Naive thymus-derived CD8-positive, alpha-beta T cell (primary cell): ENCODE measurements at regions not wholly inside any gene's neighbourhood (a gene's known extent, or its start where the extent isn't known, plus 50 kb on each side); places are given as distances from the start of the nearest gene placed in this dataset.

Experiments
- ATAC-seq, 2 donors: fragments of 150-1000 bp; cut with Tn5 transposase in 1 of 2; sonication (Bioruptor Pico), chemical (Tn5 transposase) in 1 of 2; 1 replicate in 1 of 2; 2 replicates in 1 of 2; pipeline ENCODE4 v1.10.0; 2021; ENCODE audit warnings: mild to moderate bottlenecking in 2 of 2, moderate library complexity in 2 of 2
- POLR2A ChIA-PET: fragments of 350-600 bp; sonication (Branson Sonifier 250); formaldehyde crosslinking; loops from one replicate; lab custom pipeline; 2021; ENCODE audit warnings: antibody characterized with exemption; lab: Charles Lee
- DNase-seq, 10 donors: peaks; one replicate each; pipeline versions ENCODE4 v3.0.0 to v3.0.0-alpha.2; 2020 to 2022
- H3K27ac Mint-ChIP-seq, 10 donors: one replicate each; pipeline ENCODE4 v1.8.0; 2020 to 2022; ENCODE audit warnings: mild to moderate bottlenecking in 10 of 10, mixed read lengths in 10 of 10, moderate library complexity in 4 of 10, inconsistent platforms in 1 of 10
- H3K27me3 Mint-ChIP-seq, 5 donors: one replicate each; pipeline ENCODE4 v1.8.0; 2021 to 2022; ENCODE audit warnings: mixed read lengths in 5 of 5
- H3K36me3 Mint-ChIP-seq, 3 donors: one replicate each; pipeline ENCODE4 v1.8.0; 2020 to 2022; ENCODE audit warnings: mixed read lengths in 3 of 3, mild to moderate bottlenecking in 2 of 3, inconsistent platforms in 1 of 3
- H3K4me1 Mint-ChIP-seq, 4 donors: one replicate each; pipeline ENCODE4 v1.8.0; 2021 to 2022; ENCODE audit warnings: mixed read lengths in 4 of 4
- H3K4me3 Mint-ChIP-seq, 10 donors: one replicate each; pipeline ENCODE4 v1.8.0; 2020 to 2022; ENCODE audit warnings: mild to moderate bottlenecking in 10 of 10, mixed read lengths in 10 of 10, moderate library complexity in 6 of 10, inconsistent platforms in 1 of 10
- H3K9me3 Mint-ChIP-seq, 9 donors: one replicate each; pipeline ENCODE4 v1.8.0; 2020 to 2022; ENCODE audit warnings: mixed read lengths in 9 of 9, mild to moderate bottlenecking in 3 of 9, inconsistent platforms in 1 of 9, moderate library complexity in 1 of 9

DNA sequence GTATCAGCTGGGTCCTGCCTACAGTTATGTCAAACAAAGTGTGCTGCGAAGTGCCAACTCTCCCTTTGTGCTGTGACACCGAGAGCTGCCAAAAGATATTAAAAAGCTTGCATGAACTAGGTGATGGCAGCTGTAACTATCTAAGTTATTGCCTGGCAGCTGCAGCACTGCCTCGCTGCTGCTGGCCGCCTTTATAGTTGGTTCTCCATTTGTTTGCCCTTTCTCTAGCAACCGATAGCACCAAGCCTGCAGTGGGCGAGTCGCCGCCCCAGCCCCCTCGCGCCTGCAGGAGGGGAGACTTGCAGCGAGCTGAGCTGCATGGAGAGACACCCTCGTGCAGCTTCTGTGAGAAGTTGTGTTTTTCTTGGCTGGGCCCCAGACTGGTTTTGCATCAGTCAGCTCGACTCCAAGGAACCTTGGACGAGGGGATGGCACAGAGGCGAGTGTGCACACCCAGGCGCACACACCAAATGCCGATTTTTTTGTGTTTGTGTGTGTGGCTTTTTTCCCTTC, 330.6 kb downstream of the RPS6KC1 start:
- Mint-ChIP-seq H3K4me1 (no peaks in the 10 kb centered on the region), H3K27me3 (peaks cover 0 to 6% (median 1%) of the 10 kb centered on the region in 5 donors), H3K4me3 (no peak overlapping the region), H3K27ac (no peak overlapping the region), H3K36me3 (peaks cover 0 to 4% (median 1%) of the 10 kb centered on the region in 3 donors), H3K9me3 (peaks cover 0 to 8% (median 0%) of the 10 kb centered on the region in 9 donors)
- DNase-seq = no peak
- POLR2A ChIA-PET = no interaction called here
- no peak for ATAC-seq

DNA sequence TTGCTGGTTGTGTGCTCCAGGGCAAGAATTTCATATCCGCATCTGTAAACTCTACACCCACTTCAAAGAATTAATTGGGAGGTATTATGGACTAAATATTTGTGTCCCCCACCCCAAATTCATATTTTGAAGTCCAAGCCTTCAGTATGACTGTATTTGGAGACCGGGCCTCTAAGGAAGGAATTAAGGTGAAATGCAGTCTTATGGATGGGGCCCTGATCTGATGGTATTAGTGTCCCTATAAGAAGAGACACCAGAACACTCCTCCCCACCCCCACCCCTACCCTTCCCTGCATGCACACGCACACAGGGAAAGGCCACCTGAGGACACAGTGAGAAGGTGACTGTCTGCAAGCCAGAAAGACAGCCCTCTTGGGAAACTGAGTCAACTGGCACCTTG, 332.4 kb downstream of the RPS6KC1 start:
- POLR2A ChIA-PET = no interaction called here
- Mint-ChIP-seq H3K27me3 (peaks cover 0 to 14% (median 2%) of the 10 kb centered on the region in 5 donors), H3K4me1 (no peaks in the 10 kb centered on the region), H3K9me3 (peaks cover 0 to 8% (median 0%) of the 10 kb centered on the region in 9 donors), H3K27ac (no peak overlapping the region), H3K36me3 (peaks cover 0 to 4% (median 1%) of the 10 kb centered on the region in 3 donors), H3K4me3 (no peak overlapping the region)
- no peak for DNase-seq
- no peak for ATAC-seq

DNA sequence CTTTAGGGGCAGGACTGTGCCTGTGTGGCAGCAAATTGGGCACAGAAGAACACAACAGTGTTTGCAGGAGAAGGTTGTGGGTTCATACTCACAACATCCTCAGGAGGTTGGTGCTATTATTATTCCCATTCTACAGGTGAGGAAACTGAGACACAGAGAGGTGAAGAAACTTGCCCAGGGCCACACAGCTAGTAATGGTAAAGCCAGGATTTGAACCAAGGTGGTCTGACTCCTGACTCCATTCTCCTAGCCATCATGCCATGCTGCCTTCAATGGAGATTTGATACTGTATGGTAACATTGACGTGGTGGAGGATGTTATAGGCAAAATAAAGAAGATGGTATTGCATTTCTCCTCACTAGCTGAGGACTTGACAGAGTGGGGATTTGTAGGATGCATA, 334.2 kb downstream of the RPS6KC1 start:
- POLR2A ChIA-PET = no interaction called here
- H3K27ac Mint-ChIP-seq = no peak overlapping the region
- no peak for ATAC-seq
- DNase-seq = no peak
- H3K4me3 Mint-ChIP-seq = no peak overlapping the region
- peaks cover 0 to 4% (median 1%) of the 10 kb centered on the region in 3 donors for H3K36me3 Mint-ChIP-seq
- no peaks in the 10 kb centered on the region for H3K4me1 Mint-ChIP-seq
- peaks cover 0 to 14% (median 4%) of the 10 kb centered on the region in 5 donors for H3K27me3 Mint-ChIP-seq
- H3K9me3 Mint-ChIP-seq = peaks cover 0 to 8% (median 0%) of the 10 kb centered on the region in 9 donors

DNA sequence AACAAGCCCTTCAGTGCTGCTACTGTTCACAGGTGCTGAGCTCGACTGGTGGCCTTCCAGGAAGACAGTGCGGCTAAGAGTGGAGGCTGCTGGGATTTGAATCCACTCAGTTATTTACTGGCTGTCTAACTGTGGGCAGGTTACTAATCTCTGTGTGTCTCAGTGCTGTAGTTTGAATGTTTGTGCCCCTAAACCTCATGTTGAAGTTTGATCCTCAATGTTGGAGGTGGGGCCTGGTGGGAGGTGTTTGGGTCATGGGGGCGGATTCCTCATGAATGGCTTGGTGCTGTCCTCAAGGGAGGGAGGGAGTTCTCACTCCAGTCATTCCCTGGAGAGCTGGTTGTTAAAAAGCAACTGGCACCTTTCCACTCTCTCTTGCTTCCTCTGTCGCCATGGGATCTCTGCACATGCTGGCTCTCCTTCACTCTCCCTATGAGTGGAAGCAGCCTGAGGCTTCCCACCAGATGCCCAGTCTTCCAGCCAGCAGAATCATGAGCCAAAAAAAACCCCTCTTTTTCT, 334.8 kb downstream of the RPS6KC1 start:
- no peak overlapping the region for H3K27ac Mint-ChIP-seq
- DNase-seq (no peak), ATAC-seq (no peak)
- POLR2A ChIA-PET = no interaction called here
- peaks cover 0 to 8% (median 0%) of the 10 kb centered on the region in 9 donors for H3K9me3 Mint-ChIP-seq
- H3K4me3 Mint-ChIP-seq = no peak overlapping the region
- peaks cover 0 to 4% (median 1%) of the 10 kb centered on the region in 3 donors for H3K36me3 Mint-ChIP-seq
- H3K27me3 Mint-ChIP-seq = peaks cover 0 to 14% (median 4%) of the 10 kb centered on the region in 5 donors
- H3K4me1 Mint-ChIP-seq = no peaks in the 10 kb centered on the region

DNA sequence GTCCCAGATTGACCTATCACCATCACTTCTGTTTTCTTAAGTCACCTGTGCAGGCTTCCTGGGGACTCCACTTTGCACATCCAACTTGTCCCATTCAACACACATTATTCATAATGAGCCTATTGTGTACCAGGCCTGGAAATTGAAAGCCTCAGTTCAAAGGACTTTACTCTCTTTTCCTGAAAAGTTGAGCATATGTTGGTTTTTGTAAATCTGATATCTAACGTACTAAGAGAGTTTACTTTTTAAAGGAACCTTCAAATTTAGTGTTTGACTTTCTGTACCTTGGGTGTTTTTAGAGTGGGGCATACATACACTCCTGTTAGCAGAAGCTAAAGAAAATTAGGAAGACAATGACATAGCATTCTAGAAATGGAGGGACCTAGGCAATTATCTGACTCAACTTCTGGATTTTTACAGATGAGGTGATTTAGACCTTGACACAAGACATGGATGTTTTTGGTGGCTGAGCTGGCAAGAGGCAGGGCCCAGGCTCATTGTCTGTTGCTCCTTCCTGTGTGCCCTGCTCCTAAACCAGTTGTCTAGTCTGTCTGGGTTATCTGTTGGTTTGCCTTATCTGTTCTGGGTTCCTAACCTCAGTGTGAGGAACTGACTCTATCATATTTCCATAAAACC, 336.5 kb downstream of the RPS6KC1 start:
- Mint-ChIP-seq H3K4me3 (no peak overlapping the region), H3K27me3 (peaks cover 0 to 14% (median 4%) of the 10 kb centered on the region in 5 donors), H3K27ac (no peak overlapping the region), H3K4me1 (no peaks in the 10 kb centered on the region), H3K36me3 (peaks cover 0 to 4% (median 1%) of the 10 kb centered on the region in 3 donors), H3K9me3 (peaks cover 0 to 8% (median 0%) of the 10 kb centered on the region in 9 donors)
- DNase-seq (no peak), ATAC-seq (no peak)
- POLR2A ChIA-PET = no interaction called here

DNA sequence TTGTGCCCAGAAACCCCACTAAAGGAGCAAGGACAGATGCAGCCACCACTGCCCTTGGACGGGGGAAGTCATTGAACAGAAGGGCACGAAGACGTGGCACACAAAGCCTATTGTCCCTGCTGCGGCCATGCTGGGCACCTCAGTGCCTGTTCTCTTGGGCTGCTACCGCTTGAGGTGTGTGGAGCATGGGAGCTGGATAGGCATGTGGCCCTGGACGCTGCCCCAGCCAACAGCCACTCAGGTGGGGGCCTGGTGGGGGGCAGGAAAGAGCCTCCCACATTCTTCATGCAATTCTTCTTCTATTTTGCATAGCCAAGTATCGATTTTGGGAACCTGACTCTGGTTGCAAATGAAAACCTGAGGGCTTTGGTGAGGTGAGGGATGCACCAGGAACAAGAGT, 337.2 kb downstream of the RPS6KC1 start:
- H3K4me3 Mint-ChIP-seq = no peak overlapping the region

DNA sequence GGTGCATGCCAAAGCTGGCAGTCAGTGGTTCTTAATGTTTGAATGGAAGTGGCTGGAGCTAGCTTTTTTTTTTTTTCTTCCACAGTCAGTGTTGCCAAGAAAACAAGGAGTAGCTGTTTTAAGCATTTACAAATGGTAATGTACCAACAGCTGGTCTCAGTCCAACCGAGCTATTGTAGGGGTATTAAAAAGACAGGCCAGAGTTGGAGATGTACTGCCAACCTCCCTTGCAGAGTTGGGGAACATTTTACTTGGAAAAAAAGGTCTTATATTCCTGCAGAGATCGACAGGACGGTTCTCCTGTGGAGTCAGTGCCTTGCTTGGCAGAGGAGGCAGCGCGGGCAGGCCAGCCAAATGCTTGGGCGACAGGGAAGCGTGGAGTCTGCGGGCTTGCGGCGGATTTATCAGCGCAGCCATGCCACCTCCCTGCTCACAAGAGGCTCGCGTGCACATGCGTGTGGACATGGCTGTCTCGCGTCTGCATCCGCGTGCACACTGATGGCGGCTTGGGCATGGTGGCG, 338.1 kb downstream of the RPS6KC1 start:
- H3K4me1 Mint-ChIP-seq = no peaks in the 10 kb centered on the region
- H3K4me3 Mint-ChIP-seq = no peak overlapping the region
- peaks cover 0 to 19% (median 6%) of the 10 kb centered on the region in 5 donors for H3K27me3 Mint-ChIP-seq
- POLR2A ChIA-PET = no interaction called here
- H3K27ac Mint-ChIP-seq = no peak overlapping the region
- no peak for ATAC-seq
- peaks cover 0 to 3% (median 1%) of the 10 kb centered on the region in 3 donors for H3K36me3 Mint-ChIP-seq
- peaks cover 0 to 4% (median 0%) of the 10 kb centered on the region in 9 donors for H3K9me3 Mint-ChIP-seq
- DNase-seq = no peak

More for the DNA sequence above, 337.2 kb downstream of the RPS6KC1 start:
- POLR2A ChIA-PET = no interaction called here
- H3K27me3 Mint-ChIP-seq = peaks cover 0 to 14% (median 4%) of the 10 kb centered on the region in 5 donors
- H3K9me3 Mint-ChIP-seq = peaks cover 0 to 8% (median 0%) of the 10 kb centered on the region in 9 donors
- peaks cover 0 to 4% (median 1%) of the 10 kb centered on the region in 3 donors for H3K36me3 Mint-ChIP-seq
- H3K4me1 Mint-ChIP-seq = no peaks in the 10 kb centered on the region
- H3K27ac Mint-ChIP-seq = no peak overlapping the region
- DNase-seq = no peak
- no peak for ATAC-seq

DNA sequence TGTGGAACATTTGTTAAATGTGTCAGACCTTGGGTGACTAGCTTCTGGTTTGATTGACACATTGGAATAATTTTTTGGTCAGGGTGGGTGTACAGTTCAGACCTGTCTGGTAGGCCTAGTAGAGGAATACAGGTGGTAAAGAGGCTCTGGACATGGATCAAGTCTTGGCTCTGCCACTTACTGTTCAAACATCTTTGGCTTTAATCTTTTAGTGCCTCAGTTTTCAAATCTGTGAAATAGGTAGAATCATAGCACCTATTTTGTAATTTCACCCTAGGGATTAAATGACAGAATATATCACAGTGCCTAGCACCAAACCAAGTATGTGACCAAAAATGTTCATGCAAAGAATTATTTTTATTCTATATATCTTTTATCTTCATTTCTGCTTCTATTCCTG, 340.4 kb downstream of the RPS6KC1 start:
- H3K27ac Mint-ChIP-seq = no peak overlapping the region
- no peaks in the 10 kb centered on the region for H3K9me3 Mint-ChIP-seq
- ATAC-seq = no peak
- POLR2A ChIA-PET = no interaction called here
- H3K4me3 Mint-ChIP-seq = no peak overlapping the region
- H3K4me1 Mint-ChIP-seq = no peaks in the 10 kb centered on the region
- peaks cover 0 to 25% (median 6%) of the 10 kb centered on the region in 5 donors for H3K27me3 Mint-ChIP-seq
- no peaks in the 10 kb centered on the region for H3K36me3 Mint-ChIP-seq
- no peak for DNase-seq

DNA sequence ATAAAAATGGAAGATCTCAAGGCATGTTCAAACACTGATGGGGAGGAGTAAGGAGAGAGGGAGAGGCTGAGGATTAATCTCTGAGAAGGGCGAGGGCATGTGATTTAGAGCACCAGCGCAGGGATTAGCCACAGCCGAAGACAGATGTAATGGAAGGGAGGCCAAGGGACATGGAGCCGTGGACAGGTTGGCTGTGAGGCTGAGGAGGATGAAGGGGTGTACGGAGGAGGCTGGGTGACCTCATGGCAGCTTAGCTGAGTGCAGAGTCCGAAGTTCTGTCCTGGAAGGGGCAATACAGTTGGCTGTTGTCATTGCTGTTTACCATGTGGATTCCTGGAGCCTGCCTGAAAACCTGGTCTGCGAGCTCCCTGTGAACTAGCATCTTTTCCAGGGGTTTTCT, 342.8 kb downstream of the RPS6KC1 start:
- H3K27me3 Mint-ChIP-seq = peaks cover 0 to 20% (median 7%) of the 10 kb centered on the region in 5 donors
- POLR2A ChIA-PET = no interaction called here
- H3K9me3 Mint-ChIP-seq = peaks cover 0 to 6% (median 0%) of the 10 kb centered on the region in 9 donors
- H3K27ac Mint-ChIP-seq = no peak overlapping the region
- H3K4me1 Mint-ChIP-seq = no peaks in the 10 kb centered on the region
- DNase-seq (no peak), ATAC-seq (no peak)
- no peaks in the 10 kb centered on the region for H3K36me3 Mint-ChIP-seq
- H3K4me3 Mint-ChIP-seq = no peak overlapping the region

DNA sequence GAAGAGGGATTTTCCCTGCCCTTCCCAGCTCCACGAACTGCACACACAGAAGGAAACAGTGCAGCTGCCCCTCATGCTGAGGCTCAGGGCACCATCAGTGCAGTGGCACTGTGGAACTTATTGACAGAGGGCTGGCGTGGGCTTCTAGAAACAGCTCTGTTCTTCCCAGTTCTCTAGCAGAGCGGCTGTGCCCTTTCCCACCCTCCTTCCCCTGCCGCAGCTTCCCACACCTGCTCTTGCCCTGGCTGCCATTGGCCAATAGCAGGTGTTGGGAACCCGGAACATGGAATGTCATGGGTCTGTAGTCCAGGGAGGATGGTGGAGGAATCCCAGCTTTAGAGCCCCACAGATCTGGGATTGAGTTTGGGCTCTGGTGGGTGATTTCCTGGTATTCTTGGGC, 343.8 kb downstream of the RPS6KC1 start:
- POLR2A ChIA-PET = no interaction called here
- H3K4me1 Mint-ChIP-seq = no peaks in the 10 kb centered on the region
- H3K27ac Mint-ChIP-seq = no peak overlapping the region
- ATAC-seq (no peak), DNase-seq (no peak)
- H3K27me3 Mint-ChIP-seq = peaks cover 0 to 20% (median 5%) of the 10 kb centered on the region in 5 donors
- H3K4me3 Mint-ChIP-seq = no peak overlapping the region
- peaks cover 0 to 8% (median 0%) of the 10 kb centered on the region in 9 donors for H3K9me3 Mint-ChIP-seq
- no peaks in the 10 kb centered on the region for H3K36me3 Mint-ChIP-seq

DNA sequence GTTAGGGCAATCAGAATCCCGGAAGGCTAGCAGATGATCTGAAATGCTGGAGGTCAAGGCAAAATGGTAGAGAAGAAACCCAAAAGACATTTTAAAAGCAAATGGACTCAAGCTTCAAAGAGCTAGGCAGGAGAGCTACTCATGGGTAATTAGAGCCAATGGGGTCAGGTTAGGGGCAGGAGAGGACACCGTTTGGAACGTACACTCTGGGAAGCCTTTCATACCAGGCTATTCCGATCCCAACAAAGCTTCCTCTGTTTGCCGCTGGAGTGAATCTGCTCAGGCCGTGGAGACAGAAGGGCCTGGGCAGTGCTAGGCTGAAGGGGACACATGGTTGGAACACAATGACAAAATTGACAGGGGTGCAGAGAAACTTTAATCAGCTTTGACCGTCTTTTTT, 346.6 kb downstream of the RPS6KC1 start:
- Mint-ChIP-seq H3K9me3 (peaks cover 0 to 9% (median 0%) of the 10 kb centered on the region in 9 donors), H3K4me1 (no peaks in the 10 kb centered on the region), H3K4me3 (no peak overlapping the region), H3K27me3 (peaks cover 0 to 20% (median 9%) of the 10 kb centered on the region in 5 donors), H3K27ac (no peak overlapping the region), H3K36me3 (no peaks in the 10 kb centered on the region)
- DNase-seq = no peak
- POLR2A ChIA-PET = no interaction called here
- no peak for ATAC-seq

DNA sequence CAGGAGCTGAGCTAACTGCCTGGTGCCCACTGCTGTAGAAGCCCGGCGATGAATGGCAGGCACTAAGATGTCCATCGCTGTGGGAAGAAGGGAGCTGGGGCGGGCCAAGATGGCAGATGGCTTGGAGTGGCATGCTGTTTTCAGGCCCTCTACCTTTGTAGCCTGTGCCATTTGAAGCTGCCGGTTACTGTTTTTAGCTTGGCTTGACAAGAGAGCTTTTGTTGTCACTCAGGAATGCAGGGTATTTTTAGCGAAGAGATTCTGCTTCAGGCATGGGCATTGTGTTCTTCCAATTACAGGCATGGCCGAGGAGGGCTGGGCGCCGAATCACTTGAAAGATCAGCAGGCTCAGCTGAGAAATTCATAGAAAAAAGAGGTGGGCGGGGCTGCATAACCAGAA, 348.7 kb downstream of the RPS6KC1 start:
- no peaks in the 10 kb centered on the region for H3K4me1 Mint-ChIP-seq
- no peak overlapping the region for H3K27ac Mint-ChIP-seq
- H3K27me3 Mint-ChIP-seq = peaks cover 0 to 20% (median 5%) of the 10 kb centered on the region in 5 donors
- DNase-seq (no peak), ATAC-seq (no peak)
- no peak overlapping the region for H3K4me3 Mint-ChIP-seq
- no peaks in the 10 kb centered on the region for H3K36me3 Mint-ChIP-seq
- POLR2A ChIA-PET = no interaction called here
- peaks cover 0 to 9% (median 0%) of the 10 kb centered on the region in 9 donors for H3K9me3 Mint-ChIP-seq

DNA sequence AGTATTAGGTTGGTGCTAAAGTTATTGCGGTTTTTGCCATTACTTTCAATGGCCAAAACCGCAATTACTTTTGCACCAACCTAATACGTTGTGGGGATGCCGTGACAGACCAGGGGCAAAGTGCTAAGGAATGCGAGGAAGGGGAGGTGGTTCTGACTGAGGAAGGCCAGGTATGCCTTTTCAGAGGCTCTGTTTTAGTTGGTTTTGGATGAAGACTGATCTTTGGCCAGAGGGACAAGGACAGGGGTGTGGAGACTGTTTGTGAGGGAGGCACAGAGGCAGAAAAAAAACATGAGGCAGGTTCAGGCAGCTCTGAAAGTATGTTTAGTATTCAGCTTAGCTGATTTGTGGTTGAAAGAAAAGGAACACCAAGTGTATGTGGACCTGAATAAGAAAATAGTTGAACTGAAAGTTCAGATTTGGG, 358.2 kb downstream of the RPS6KC1 start:
- Mint-ChIP-seq H3K9me3 (peaks cover 0 to 4% (median 0%) of the 10 kb centered on the region in 9 donors), H3K27me3 (peaks cover 0 to 12% (median 2%) of the 10 kb centered on the region in 5 donors), H3K27ac (no peak overlapping the region), H3K36me3 (no peaks in the 10 kb centered on the region), H3K4me1 (no peaks in the 10 kb centered on the region), H3K4me3 (no peak overlapping the region)
- POLR2A ChIA-PET = no interaction called here
- DNase-seq (no peak), ATAC-seq (no peak)
